Loucy (cell line): ENCODE measurements at regions not wholly inside any gene's neighbourhood (a gene's known extent, or its start where the extent isn't known, plus 50 kb on each side); places are given as distances from the start of the nearest gene placed in this dataset.

Experiments
- H2AFZ ChIP-seq: fragments of 200-600 bp; sonication (generic); 2 replicates; pipeline ENCODE4 v1.6.0; 2016; ENCODE audit warnings: antibody characterized with exemption, mild to moderate bottlenecking, low read length, moderate library complexity
- H3F3A ChIP-seq: fragments of 200-600 bp; 2 replicates; pipeline ENCODE4 v1.6.0; 2016; ENCODE audit warnings: antibody characterized with exemption, low read depth, mild to moderate bottlenecking
- H3K27me3 ChIP-seq: fragments of 200-600 bp; sonication (generic); 2 replicates; pipeline ENCODE4 v1.6.1; 2014; ENCODE audit warnings: low read length, mild to moderate bottlenecking; ENCODE audit not compliant: insufficient read depth, poor library complexity, severe bottlenecking
- H3K36me3 ChIP-seq: fragments of 200-600 bp; sonication (generic); 2 replicates; pipeline ENCODE4 v1.6.1; 2016; ENCODE audit warnings: low read length; ENCODE audit not compliant: insufficient read depth
- H3K4me1 ChIP-seq: fragments of 200-600 bp; sonication (generic); 2 replicates; pipeline ENCODE4 v1.5.1; 2014; ENCODE audit warnings: low read length, mild to moderate bottlenecking; ENCODE audit not compliant: insufficient read depth, poor library complexity, severe bottlenecking
- H3K4me2 ChIP-seq: fragments of 200-600 bp; sonication (generic); 2 replicates; pipeline ENCODE4 v1.6.0; 2014; ENCODE audit warnings: antibody characterized with exemption, low read length, low read depth, mild to moderate bottlenecking; ENCODE audit not compliant: poor library complexity, severe bottlenecking
- H3K4me3 ChIP-seq: fragments of 200-600 bp; sonication (generic); 2 replicates; pipeline ENCODE4 v1.5.1; 2014; ENCODE audit warnings: low read length, mild to moderate bottlenecking, mixed read lengths; ENCODE audit not compliant: poor library complexity, severe bottlenecking
- H3K79me2 ChIP-seq: fragments of 200-600 bp; sonication (generic); 2 replicates; pipeline ENCODE4 v1.6.1; 2014; ENCODE audit warnings: low read length; ENCODE audit not compliant: insufficient read depth
- H3K9ac ChIP-seq: fragments of 200-600 bp; sonication (generic); 2 replicates; pipeline ENCODE4 v1.6.0; 2014; ENCODE audit warnings: mild to moderate bottlenecking, low read depth, low read length, moderate library complexity; ENCODE audit not compliant: poor library complexity, severe bottlenecking
- H3K9me2 ChIP-seq: fragments of 200-600 bp; sonication (generic); replicated peaks from 2 replicates; pipeline ENCODE4 v1.6.1; 2016; ENCODE audit warnings: low read depth, low read length, mixed read lengths
- H3K9me3 ChIP-seq: fragments of 200-600 bp; sonication (generic); 2 replicates; pipeline ENCODE4 v1.6.1; 2014; ENCODE audit warnings: mild to moderate bottlenecking, antibody characterized with exemption, low read length, low read depth; ENCODE audit not compliant: insufficient read depth
- H4K20me1 ChIP-seq: fragments of 200-600 bp; sonication (generic); 2 replicates; pipeline ENCODE4 v1.6.0; 2014; ENCODE audit warnings: antibody characterized with exemption, low read length, mild to moderate bottlenecking; ENCODE audit not compliant: insufficient read depth, poor library complexity, severe bottlenecking
- EZH2phosphoT487 ChIP-seq: fragments of 200-600 bp; IDR thresholded peaks from 2 replicates; pipeline ENCODE4 v1.6.1; 2018; ENCODE audit warnings: antibody characterized with exemption, mild to moderate bottlenecking, moderate library complexity, borderline replicate concordance
- TF ChIP-seq, protein P1 (sequence below): fragments of 200-600 bp; sonication (generic); conservative IDR thresholded peaks from 2 replicates; pipeline ENCODE4 v1.5.1; 2014; ENCODE audit warnings: mild to moderate bottlenecking, antibody characterized with exemption, low read length

DNA sequence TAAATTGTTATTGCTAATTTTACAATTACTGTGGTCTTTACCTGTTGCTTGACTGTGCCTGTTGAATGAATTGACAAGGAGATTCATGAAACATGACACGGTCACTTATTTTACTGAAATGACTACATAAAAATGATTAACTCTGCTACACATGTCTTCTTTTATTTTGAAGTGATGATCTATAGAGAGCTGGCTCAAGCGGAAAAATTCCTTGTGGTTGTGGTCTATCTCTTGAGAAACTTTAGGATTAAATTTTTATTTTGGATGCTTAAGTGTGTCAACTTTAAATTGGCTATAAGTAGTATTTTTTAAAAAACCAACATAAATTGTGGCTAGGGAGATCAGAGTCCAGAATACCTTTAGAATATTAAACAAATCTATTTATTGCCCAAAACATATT, 131.8 kb upstream of the PITX2 start:
- Histone ChIP-seq H3K4me1 (no peaks in the 10 kb centered on the region), H3K9me2 (no peaks in the 10 kb centered on the region), H3K79me2 (no peaks in the 10 kb centered on the region), H4K20me1 (no peaks in the 10 kb centered on the region), H3K9me3 (no peaks in the 10 kb centered on the region), H3K27me3 (no peaks in the 10 kb centered on the region), H3F3A (no peaks in the 10 kb centered on the region), H3K9ac (no peak overlapping the region), H3K36me3 (no peaks in the 10 kb centered on the region), H3K4me3 (no peak overlapping the region), H3K4me2 (no peak overlapping the region), H2AFZ (no peak overlapping the region)
- TF ChIP-seq, protein P1, sequence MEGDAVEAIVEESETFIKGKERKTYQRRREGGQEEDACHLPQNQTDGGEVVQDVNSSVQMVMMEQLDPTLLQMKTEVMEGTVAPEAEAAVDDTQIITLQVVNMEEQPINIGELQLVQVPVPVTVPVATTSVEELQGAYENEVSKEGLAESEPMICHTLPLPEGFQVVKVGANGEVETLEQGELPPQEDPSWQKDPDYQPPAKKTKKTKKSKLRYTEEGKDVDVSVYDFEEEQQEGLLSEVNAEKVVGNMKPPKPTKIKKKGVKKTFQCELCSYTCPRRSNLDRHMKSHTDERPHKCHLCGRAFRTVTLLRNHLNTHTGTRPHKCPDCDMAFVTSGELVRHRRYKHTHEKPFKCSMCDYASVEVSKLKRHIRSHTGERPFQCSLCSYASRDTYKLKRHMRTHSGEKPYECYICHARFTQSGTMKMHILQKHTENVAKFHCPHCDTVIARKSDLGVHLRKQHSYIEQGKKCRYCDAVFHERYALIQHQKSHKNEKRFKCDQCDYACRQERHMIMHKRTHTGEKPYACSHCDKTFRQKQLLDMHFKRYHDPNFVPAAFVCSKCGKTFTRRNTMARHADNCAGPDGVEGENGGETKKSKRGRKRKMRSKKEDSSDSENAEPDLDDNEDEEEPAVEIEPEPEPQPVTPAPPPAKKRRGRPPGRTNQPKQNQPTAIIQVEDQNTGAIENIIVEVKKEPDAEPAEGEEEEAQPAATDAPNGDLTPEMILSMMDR: no peak
- no peak for TF ChIP-seq EZH2phosphoT487

DNA sequence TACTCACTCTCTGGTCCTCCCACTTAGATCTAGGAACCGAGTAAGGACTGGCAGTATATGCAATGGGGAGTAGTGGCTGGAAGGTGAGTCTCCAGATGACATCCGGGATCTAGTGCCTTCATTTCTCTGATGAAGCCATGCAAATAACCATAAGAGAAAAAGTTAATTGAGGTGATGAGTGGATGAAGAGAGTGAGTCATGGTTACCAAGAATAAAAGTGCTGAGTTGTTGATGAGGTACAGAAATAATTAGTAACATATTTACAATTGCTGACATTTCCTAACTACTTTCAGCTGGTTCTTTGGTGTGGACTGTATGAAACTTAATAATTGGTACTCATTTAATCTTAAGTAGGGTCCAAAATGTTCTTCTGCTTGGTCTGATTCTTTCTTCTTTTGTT, 146.7 kb upstream of the PITX2 start:
- Histone ChIP-seq H3K36me3 (no peaks in the 10 kb centered on the region), H3K4me2 (peak overlapping the region; percentile 33), H3K27me3 (peaks cover 68% of the 10 kb centered on the region), H2AFZ (no peak overlapping the region), H3K9ac (no peak overlapping the region), H3K4me3 (no peak overlapping the region), H3K9me3 (no peaks in the 10 kb centered on the region), H3K79me2 (no peaks in the 10 kb centered on the region), H3F3A (peaks cover 7% of the 10 kb centered on the region), H3K4me1 (peaks cover 24% of the 10 kb centered on the region), H4K20me1 (no peaks in the 10 kb centered on the region), H3K9me2 (no peaks in the 10 kb centered on the region)
- TF ChIP-seq EZH2phosphoT487: no peak
- TF ChIP-seq, protein P1: no peak

DNA sequence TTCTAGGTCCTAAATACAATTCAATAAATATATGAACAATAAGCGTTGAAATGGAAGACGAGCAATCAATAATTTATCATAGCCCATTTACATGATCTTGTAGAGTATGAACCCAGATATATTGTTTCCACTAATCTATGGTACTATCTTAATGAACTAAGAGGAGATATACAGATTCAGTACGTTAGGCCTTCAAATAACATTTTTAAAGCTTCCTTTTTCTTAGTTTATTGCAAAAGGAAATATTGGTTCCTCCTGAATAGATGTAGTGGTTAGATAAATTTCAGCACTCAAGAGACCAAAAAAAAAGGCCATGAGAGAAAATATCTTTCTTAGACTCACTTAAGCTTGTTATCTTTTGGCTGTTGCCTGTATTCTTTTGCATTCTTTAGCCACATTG, 147.5 kb upstream of the PITX2 start:
- no peak overlapping the region for H3K9ac ChIP-seq
- no peaks in the 10 kb centered on the region for H3K9me2 ChIP-seq
- H3K4me3 ChIP-seq: no peak overlapping the region
- H3F3A ChIP-seq: peaks cover 7% of the 10 kb centered on the region
- H3K36me3 ChIP-seq: no peaks in the 10 kb centered on the region
- H4K20me1 ChIP-seq: no peaks in the 10 kb centered on the region
- H3K9me3 ChIP-seq: no peaks in the 10 kb centered on the region
- H3K27me3 ChIP-seq: peaks cover 70% of the 10 kb centered on the region
- H3K79me2 ChIP-seq: no peaks in the 10 kb centered on the region
- no peak overlapping the region for H2AFZ ChIP-seq
- peak overlapping the region; percentile 51 for H3K4me2 ChIP-seq
- peaks cover 24% of the 10 kb centered on the region for H3K4me1 ChIP-seq
- TF ChIP-seq EZH2phosphoT487: peak; percentile 96
- TF ChIP-seq, protein P1: no peak
